Adrenal gland (tissue), 9 donors: ENCODE measurements at regions not wholly inside any gene's neighbourhood (a gene's known extent, or its start where the extent isn't known, plus 50 kb on each side); places are given as distances from the start of the nearest gene placed in this dataset.
"Not testable (repeated sequence)": the region's sequence is repeated elsewhere in the genome, so short reads cannot be mapped to it uniquely, and the experiment has no call there.

ENCODE experiments used
- DNase-seq, 7 donors: peaks; one replicate each; pipeline ENCODE4 v3.0.0-alpha.2; 2019 to 2020
- H3K27ac ChIP-seq, 5 donors: fragments of 200-600 bp; sonication (generic) in 4 of 5; 1 replicate in 3 of 5; 2 replicates in 2 of 5; pipeline versions ENCODE4 v1.5.1 to v1.8.0; 2016 to 2020; ENCODE audit warnings: mild to moderate bottlenecking in 1 of 5
- H3K27me3 ChIP-seq: fragments of 200-600 bp; 2 replicates; pipeline ENCODE4 v1.8.0; 2021
- H3K36me3 ChIP-seq, 2 donors: fragments of 200-600 bp; replicated peaks in 1 of 2; 1 replicate in 1 of 2; 2 replicates in 1 of 2; pipeline versions ENCODE4 v1.5.1 to v1.8.0; 2018 to 2022
- H3K4me1 ChIP-seq, 2 donors: fragments of 200-600 bp; replicated peaks in 1 of 2; 1 replicate in 1 of 2; 2 replicates in 1 of 2; pipeline versions ENCODE4 v1.5.1 to v1.8.0; 2018 to 2021
- H3K4me3 ChIP-seq, 4 donors: fragments of 200-600 bp; sonication (generic) in 3 of 4; one replicate each; pipeline ENCODE4 v1.5.1; 2016 to 2018
- H3K9me3 ChIP-seq, 3 donors: fragments of 200-600 bp; sonication (generic) in 1 of 3; replicated peaks in 1 of 3; 1 replicate in 2 of 3; 2 replicates in 1 of 3; pipeline versions ENCODE4 v1.5.1 to v1.8.0; 2016 to 2021
- POLR2A ChIP-seq, 2 donors: fragments of 450-650 bp; IDR thresholded peaks; one replicate each; pipeline ENCODE4 v1.6.1; 2017; ENCODE audit warnings: antibody characterized with exemption in 2 of 2, mild to moderate bottlenecking in 2 of 2, moderate library complexity in 1 of 2
- WGBS, 4 donors: extraction: QIAGEN DNeasy Blood & Tissue Kit in 2 of 4; methylation state at CpG; one replicate each; pipeline versions ENCODE4 v1.1.5 to v1.1.7; 2013 to 2017; 5-methylcytosine and 5-hydroxymethylcytosine counted together
- intact Hi-C, 2 donors: fragments of 100-400 bp; cut with DNase I; formaldehyde crosslinking; loops; one replicate each; pipeline versions ENCODE4 v1.14.1 to v1.15.0; 2022 to 2023
- TF ChIP-seq, protein P1 (sequence below), 6 experiments: fragments of 450-650 bp in 4 of 6; fragments of 200-600 bp in 2 of 6; sonication (generic) in 1 of 6; IDR thresholded peaks; 1 replicate in 5 of 6; 2 replicates in 1 of 6; pipeline versions ENCODE4 v1.5.1 to v1.8.0; 2016 to 2021; ENCODE audit warnings: antibody characterized with exemption in 6 of 6, mild to moderate bottlenecking in 2 of 6, moderate library complexity in 1 of 6
- donor health status: healthy with polysubstance abuse.
- donor health status: Bipolar disorder and iron deficiency.
- donor health status: DM: yes; HTN: yes; CAD: no.
- donor health status: DM: no; HTN: no; CAD: no.
- donor health status: DM: no; HTN: no; CAD: no.

GRCh38 chr13:43961909-43962308, 82.2 kb downstream of the LACC1 start:
- intact Hi-C loops = no loop called here
- H3K4me3 ChIP-seq = no peak overlapping the region
- H3K27ac ChIP-seq = no peak overlapping the region
- no peak for DNase-seq
- no peaks in the 10 kb centered on the region for H3K4me1 ChIP-seq
- TF ChIP-seq, protein P1, sequence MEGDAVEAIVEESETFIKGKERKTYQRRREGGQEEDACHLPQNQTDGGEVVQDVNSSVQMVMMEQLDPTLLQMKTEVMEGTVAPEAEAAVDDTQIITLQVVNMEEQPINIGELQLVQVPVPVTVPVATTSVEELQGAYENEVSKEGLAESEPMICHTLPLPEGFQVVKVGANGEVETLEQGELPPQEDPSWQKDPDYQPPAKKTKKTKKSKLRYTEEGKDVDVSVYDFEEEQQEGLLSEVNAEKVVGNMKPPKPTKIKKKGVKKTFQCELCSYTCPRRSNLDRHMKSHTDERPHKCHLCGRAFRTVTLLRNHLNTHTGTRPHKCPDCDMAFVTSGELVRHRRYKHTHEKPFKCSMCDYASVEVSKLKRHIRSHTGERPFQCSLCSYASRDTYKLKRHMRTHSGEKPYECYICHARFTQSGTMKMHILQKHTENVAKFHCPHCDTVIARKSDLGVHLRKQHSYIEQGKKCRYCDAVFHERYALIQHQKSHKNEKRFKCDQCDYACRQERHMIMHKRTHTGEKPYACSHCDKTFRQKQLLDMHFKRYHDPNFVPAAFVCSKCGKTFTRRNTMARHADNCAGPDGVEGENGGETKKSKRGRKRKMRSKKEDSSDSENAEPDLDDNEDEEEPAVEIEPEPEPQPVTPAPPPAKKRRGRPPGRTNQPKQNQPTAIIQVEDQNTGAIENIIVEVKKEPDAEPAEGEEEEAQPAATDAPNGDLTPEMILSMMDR (IDR thresholded peaks at IDR 0.05) = no peak
- TF ChIP-seq POLR2A (IDR thresholded peaks at IDR 0.05) = no peak
- H3K36me3 ChIP-seq = no peaks in the 10 kb centered on the region
- no peaks in the 10 kb centered on the region for H3K9me3 ChIP-seq
- WGBS, 4 donors = 89 to 97% (median 93%) methylated on average over 4 of the region's 4 CpGs
- no peaks in the 10 kb centered on the region for H3K27me3 ChIP-seq

- DNase-seq = no peak
- Histone ChIP-seq H3K27me3 (no peaks in the 10 kb centered on the region), H3K4me3 (no peak overlapping the region), H3K4me1 (no peaks in the 10 kb centered on the region), H3K36me3 (no peaks in the 10 kb centered on the region), H3K9me3 (no peaks in the 10 kb centered on the region), H3K27ac (no peak overlapping the region)
- 79 to 93% (median 86%) methylated on average over 4 of the region's 4 CpGs for WGBS, 4 donors
- intact Hi-C loops = no loop called here
- TF ChIP-seq POLR2A (IDR thresholded peaks at IDR 0.05) = no peak
- TF ChIP-seq, protein P1 (IDR thresholded peaks at IDR 0.05) = no peak
These were observed 84.0 kb downstream of the LACC1 start for GRCh38 chr13:43963726-43964125.

DNA sequence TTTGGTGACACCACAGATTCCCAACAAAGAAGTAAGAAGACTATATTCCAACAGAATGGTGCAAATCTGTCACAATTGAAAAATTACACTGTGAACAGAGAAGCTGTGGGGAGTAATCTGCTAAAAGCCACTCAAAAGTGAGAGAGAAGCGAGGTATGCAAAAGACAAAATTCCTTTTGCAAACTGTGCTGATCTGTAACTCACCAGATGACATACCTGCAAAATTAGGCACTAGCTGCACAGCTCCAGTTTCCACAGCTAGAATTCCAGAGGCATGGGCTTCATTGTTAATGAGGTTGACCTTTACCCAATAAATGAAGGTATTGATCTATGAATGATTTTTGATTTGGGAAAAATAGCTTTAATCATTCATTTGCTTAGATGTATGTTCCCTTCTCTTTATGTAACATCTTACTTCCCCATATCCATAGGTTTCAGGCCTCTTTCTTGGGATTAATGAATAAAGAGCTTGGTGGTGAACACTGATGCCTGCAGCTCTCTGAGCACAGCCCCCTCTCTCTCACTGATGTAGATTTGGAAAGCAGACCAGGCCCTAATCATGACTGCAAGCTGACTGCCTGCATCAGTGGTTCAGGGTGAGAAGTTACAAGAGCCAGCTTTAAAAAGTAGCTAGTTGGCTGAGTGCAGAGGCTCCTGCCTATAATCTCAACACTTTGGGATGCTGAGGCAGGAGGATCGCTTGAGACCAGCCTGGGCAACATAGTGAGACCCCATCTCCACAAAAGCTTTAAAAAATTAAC, 85.2 kb downstream of the LACC1 start:
- WGBS, 4 donors = 89 to 96% (median 94%) methylated on average over 2 of the region's 2 CpGs
- Histone ChIP-seq H3K9me3 (no peaks in the 10 kb centered on the region), H3K4me1 (no peaks in the 10 kb centered on the region), H3K4me3 (no peak overlapping the region), H3K36me3 (no peaks in the 10 kb centered on the region), H3K27me3 (no peaks in the 10 kb centered on the region), H3K27ac (no peak overlapping the region)
- no peak for TF ChIP-seq POLR2A (IDR thresholded peaks at IDR 0.05)
- no peak for DNase-seq
- intact Hi-C loops = no loop called here

DNA sequence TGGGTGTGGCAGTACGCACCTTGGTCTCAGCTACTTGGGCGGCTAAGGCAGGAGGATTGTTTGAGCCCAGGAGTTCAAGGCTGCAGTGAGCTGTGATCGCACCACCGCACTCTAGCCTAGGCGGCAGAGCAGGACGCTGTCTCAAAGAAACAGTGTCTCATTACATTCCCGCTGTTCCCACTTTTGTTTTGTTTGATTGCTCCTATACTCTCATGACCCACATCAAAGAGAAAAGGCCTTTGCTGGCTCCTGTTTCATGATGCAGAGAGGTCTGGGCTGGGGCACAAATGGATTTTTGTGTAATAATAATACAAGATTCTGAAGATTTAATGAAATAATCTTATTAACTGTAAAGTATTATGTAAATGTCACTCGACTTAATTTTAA, 85.7 kb downstream of the LACC1 start:
- no peak for DNase-seq
- TF ChIP-seq, protein P1 (IDR thresholded peaks at IDR 0.05) = no peak
- no peak for TF ChIP-seq POLR2A (IDR thresholded peaks at IDR 0.05)
- Histone ChIP-seq H3K27me3 (no peaks in the 10 kb centered on the region), H3K36me3 (no peaks in the 10 kb centered on the region), H3K27ac (no peak overlapping the region), H3K4me3 (no peak overlapping the region), H3K4me1 (no peaks in the 10 kb centered on the region), H3K9me3 (no peaks in the 10 kb centered on the region)
- 95 to 96% (median 95%) methylated on average over 8 of the region's 8 CpGs for WGBS, 4 donors
- intact Hi-C loops = no loop called here

GRCh38 chr13:43968251-43968942, 88.7 kb downstream of the LACC1 start:
- H3K36me3 ChIP-seq, H3K9me3 ChIP-seq, H3K27ac ChIP-seq, intact Hi-C loops, H3K4me3 ChIP-seq, H3K4me1 ChIP-seq, DNase-seq, H3K27me3 ChIP-seq: not testable (repeated sequence)
- 80 to 94% (median 90%) methylated on average over 11 to 55 of the region's 63 CpGs for WGBS, 4 donors

DNA sequence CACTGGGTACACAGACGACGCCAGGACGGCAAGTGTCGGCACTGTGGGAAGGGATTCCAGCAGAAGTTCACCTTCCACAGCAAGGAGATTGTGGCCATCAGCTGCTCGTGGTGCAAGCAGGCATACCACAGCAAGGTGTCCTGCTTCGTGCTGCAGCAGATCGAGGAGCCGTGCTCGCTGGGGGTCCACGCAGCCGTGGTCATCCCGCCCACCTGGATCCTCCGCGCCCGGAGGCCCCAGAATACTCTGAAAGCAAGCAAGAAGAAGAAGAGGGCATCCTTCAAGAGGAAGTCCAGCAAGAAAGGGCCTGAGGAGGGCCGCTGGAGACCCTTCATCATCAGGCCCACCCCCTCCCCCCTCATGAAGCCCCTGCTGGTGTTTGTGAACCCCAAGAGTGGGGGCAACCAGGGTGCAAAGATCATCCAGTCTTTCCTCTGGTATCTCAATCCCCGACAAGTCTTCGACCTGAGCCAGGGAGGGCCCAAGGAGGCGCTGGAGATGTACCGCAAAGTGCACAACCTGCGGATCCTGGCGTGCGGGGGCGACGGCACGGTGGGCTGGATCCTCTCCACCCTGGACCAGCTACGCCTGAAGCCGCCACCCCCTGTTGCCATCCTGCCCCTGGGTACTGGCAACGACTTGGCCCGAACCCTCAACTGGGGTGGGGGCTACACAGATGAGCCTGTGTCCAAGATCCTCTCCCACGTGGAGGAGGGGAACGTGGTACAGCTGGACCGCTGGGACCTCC, 89.4 kb downstream of the LACC1 start:
- H3K27ac ChIP-seq, H3K36me3 ChIP-seq, H3K27me3 ChIP-seq, H3K4me1 ChIP-seq, H3K9me3 ChIP-seq, H3K4me3 ChIP-seq, intact Hi-C loops, DNase-seq: not testable (repeated sequence)
- WGBS, 4 donors = 88 to 95% (median 88%) methylated on average over 4 to 33 of the region's 33 CpGs

- H3K27ac ChIP-seq, H3K36me3 ChIP-seq, intact Hi-C loops, H3K4me1 ChIP-seq, DNase-seq, H3K4me3 ChIP-seq, H3K9me3 ChIP-seq, H3K27me3 ChIP-seq: not testable (repeated sequence)
- 90 to 96% (median 91%) methylated on average over 14 to 26 of the region's 27 CpGs for WGBS, 4 donors
These were observed 90.2 kb downstream of the LACC1 start for GRCh38 chr13:43969919-43970318.
